PC-9 (cell line): ENCODE measurements at regions not wholly inside any gene's neighbourhood (a gene's known extent, or its start where the extent isn't known, plus 50 kb on each side); places are given as distances from the start of the nearest gene placed in this dataset.
"Not testable (repeated sequence)": the region's sequence is repeated elsewhere in the genome, so short reads cannot be mapped to it uniquely, and the experiment has no call there.

Source experiments
- CTCF ChIP-seq: fragments of 200-600 bp; sonication (generic); conservative IDR thresholded peaks from 2 replicates; pipeline ENCODE4 v1.6.1; 2017; ENCODE audit warnings: mixed run types, antibody characterized with exemption, mild to moderate bottlenecking, moderate library complexity
- EZH2 ChIP-seq: fragments of 200-600 bp; sonication (generic); IDR thresholded peaks from 2 replicates; pipeline ENCODE4 v1.8.0; 2017; ENCODE audit warnings: antibody characterized with exemption, low read depth

GRCh38 chr9:92203887-92204286 is 88.7 kb upstream of the SPTLC1 start:
- TF ChIP-seq CTCF, EZH2: not testable (repeated sequence)
